Coronary artery (tissue), 2 donors: ENCODE measurements at regions not wholly inside any gene's neighbourhood (a gene's known extent, or its start where the extent isn't known, plus 50 kb on each side); places are given as distances from the start of the nearest gene placed in this dataset.
A peak's percentile ranks its signal among the peaks of the same experiment; 100 is the strongest.

ENCODE experiments used
- DNase-seq: peaks from one replicate; pipeline ENCODE4 v3.0.0-alpha.2; 2017; ENCODE audit warnings: low spot score
- H3K27ac ChIP-seq, 2 donors: fragments of 200-600 bp; sonication (generic); one replicate each; pipeline ENCODE4 v1.5.1; 2016 to 2019
- H3K4me3 ChIP-seq: fragments of 200-600 bp; sonication (generic); 2 replicates; pipeline ENCODE4 v1.5.1; 2016; ENCODE audit warnings: mild to moderate bottlenecking, moderate library complexity
- TF ChIP-seq, protein P1 (sequence below): fragments of 200-600 bp; sonication (generic); IDR thresholded peaks from one replicate; pipeline ENCODE4 v1.5.1; 2019; ENCODE audit warnings: antibody characterized with exemption

DNA sequence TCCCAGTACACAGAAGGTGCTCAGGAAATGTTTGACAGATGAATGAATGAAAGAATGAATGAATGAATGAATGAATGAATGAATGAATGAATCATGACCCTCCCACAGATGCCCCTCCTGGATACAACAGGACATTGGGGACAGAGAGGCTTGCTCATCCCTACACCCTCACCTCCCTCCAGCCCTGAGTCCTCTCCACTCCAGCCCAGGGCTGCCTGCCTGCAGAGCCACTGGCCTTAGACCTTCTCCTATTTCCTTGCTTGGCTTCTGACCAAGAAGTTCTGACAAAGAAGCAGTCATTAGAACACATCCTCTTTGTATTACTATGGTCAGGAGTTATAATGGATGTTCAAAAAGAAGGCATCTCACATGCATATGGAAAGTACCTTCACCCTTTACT, 240.7 kb upstream of the DAPK1 start:
- DNase-seq, result no peak
- TF ChIP-seq, protein P1, sequence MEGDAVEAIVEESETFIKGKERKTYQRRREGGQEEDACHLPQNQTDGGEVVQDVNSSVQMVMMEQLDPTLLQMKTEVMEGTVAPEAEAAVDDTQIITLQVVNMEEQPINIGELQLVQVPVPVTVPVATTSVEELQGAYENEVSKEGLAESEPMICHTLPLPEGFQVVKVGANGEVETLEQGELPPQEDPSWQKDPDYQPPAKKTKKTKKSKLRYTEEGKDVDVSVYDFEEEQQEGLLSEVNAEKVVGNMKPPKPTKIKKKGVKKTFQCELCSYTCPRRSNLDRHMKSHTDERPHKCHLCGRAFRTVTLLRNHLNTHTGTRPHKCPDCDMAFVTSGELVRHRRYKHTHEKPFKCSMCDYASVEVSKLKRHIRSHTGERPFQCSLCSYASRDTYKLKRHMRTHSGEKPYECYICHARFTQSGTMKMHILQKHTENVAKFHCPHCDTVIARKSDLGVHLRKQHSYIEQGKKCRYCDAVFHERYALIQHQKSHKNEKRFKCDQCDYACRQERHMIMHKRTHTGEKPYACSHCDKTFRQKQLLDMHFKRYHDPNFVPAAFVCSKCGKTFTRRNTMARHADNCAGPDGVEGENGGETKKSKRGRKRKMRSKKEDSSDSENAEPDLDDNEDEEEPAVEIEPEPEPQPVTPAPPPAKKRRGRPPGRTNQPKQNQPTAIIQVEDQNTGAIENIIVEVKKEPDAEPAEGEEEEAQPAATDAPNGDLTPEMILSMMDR, result no peak
- Histone ChIP-seq H3K27ac (no peak overlapping the region), H3K4me3 (no peak overlapping the region)

DNA sequence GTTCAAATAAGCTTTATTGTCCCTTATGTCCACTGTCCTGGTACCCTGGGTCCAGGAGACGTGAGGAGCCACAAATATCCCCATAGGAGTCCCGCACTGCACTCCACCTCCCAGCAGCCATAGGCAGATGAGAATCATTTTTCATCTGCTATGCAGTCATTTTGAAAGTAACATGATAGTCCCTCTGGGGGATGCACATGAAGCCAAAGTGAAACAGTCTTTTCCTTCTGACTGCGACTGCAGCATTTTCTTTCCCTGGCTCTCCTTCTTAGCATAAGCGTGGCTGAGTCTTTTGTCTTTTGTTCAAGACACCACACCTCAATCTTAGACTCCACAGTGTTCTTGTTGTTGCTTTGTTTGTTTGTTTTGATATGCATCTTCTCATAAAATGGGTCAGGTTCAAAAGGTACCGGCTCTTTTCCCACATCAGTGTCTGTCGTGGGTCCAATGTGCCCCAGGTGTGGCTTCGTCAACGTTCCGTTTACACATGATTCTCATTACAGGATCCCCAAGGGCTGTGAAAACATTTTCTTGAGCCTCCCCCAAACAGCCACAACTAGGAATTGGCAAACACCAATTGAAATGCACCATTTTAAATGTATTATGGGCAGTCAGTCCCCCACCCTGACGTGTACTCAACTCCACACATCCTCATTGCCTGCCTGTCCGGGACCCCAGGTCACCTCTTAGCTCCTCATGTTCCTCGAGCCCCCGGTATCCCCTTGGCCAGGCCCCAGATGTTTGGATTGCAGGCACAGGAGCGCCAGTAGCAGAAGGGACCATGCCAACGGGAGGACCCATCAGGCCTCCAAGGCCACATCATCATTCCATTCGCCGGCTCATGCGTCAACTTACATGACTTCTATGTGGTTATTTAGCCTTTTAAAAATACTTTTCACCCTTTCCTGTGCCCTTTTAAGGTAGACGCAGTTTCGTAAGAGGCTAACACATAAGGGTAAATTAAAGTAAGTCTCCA, 237.8 kb upstream of the DAPK1 start:
- TF ChIP-seq, protein P1, result no peak
- DNase-seq, result no peak
- peak overlapping the region in 1 of 2 donors; percentile 32 for H3K27ac ChIP-seq
- H3K4me3 ChIP-seq, result no peak overlapping the region

DNA sequence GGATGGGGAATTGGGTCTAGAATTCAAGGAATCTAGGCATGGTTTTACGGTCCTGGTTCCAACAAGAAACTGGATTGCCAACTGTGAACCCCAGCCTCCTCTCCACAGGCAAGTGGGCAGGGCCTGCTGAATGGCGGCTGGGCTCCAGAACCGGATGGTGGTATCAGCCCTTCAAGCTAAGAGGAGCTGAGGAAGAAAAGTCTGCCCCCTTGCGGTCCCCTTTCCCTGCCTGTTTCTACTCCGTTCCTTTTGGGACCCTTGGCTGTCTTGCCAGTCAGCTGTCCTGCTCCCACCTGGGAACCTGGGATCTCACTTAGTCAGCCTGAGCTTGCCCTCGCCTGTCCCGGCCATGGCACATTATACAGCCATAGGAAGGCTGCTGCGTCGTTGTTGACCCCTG, 234.4 kb upstream of the DAPK1 start:
- TF ChIP-seq, protein P1, result no peak
- Histone ChIP-seq H3K27ac (no peak overlapping the region), H3K4me3 (no peak overlapping the region)
- DNase-seq, result no peak

DNA sequence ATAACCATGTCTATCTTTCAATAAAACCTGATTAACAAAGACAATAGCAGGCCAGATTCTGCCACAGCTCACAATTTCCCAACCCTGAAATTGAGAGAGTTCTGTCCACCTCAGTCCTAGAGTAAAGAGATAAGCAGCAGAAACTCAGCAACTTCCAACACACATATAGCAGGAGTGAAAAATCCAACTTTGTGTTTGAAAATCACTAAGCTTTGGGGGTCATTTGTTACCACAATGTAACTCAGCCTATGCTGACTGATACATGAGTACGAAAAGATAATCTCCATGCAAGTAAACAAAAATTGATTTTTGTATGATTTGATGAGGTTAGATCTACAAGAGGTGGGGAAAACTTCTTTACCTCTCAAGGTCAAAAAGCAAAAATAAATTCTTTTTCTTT, 231.0 kb upstream of the DAPK1 start:
- TF ChIP-seq, protein P1, result no peak
- no peak for DNase-seq
- Histone ChIP-seq H3K4me3 (no peak overlapping the region), H3K27ac (peak overlapping the region in 1 of 2 donors; percentile 71)

DNA sequence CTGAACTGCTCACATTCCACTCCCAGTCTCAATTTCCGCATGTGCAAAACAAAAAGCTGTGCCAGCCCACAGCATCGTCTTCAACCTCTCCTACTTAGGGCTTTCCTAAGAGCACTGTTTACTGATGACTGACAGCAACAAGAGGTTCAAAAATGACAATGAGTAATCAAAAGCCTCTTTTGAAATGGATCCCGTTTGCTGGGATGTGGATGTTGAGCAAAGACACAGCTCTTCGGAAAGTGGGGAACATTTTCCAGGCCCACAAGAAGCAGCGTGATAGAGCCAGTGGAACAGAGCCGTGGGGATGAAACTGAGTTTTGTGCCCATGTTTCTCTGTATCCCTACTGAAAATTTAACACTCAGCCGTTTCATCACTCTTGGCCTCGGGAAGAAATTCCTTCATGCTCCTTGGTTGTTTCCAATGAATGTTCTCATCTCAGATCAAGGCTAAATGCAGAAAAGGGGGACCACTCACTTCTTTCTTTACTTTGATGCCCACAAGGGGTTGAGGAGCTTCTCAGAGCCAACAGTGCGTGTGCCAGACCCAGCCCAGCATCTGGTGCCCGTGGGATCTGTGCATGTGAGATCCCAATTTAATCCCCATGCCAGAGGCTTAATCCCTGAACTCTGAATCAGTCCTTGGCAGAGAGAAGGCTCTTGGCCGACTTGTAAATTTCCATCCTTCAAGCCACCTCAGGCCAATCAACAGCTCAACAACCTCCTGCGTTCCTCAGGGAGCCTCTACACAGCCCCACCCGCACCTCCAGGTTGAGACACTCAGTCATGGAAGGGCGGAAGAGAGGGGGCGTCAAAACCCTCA, 230.2 kb upstream of the DAPK1 start:
- Histone ChIP-seq H3K27ac (peak overlapping the region in 1 of 2 donors; percentile 71), H3K4me3 (no peak overlapping the region)
- TF ChIP-seq, protein P1, result no peak
- DNase-seq, result no peak

DNA sequence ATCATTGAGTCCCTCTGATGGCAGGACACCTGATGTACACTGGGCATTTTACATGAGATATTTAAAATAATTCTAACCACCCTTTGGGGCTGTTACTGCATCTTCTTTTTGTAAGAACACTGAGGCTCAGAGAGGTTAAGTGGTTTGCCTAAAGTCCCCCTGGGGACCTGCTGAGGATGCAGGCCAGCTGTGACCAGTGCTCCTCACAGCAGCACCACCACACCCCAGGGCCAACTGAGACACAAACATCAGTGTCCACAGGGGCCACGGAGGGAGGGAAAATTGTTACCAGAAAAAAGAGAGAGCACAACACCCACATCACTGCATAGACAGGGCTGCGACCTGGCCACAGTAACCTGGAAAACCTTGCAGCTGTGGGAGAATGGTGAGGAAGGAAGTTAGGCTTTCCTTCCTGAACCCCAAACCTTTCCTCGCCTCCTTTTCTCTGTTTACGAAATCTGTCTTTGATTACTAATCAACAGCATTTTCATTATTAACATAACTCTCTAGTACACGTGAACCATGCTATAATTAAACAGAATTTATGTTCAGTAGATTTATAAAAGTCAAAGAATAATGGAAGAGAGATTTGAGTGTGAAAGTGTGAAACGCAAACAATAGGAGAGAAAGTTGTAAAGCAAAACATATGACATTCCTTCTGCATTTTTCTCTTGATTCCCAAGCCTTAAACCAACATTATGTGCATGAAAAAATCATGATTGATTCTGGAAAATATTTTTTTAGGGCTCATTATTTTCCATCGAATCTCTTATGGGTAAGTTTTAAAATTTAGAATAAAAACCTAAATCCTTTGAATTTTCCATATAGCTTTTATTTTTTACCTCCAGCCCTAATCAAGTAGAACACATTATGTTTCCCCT, 228.1 kb upstream of the DAPK1 start:
- no peak overlapping the region for H3K4me3 ChIP-seq
- no peak for DNase-seq
- no peak overlapping the region for H3K27ac ChIP-seq
- TF ChIP-seq, protein P1, result no peak
